ENCODE measurements at regions not wholly inside any gene's neighbourhood (a gene's known extent, or its start where the extent isn't known, plus 50 kb on each side); places are given as distances from the start of the nearest gene placed in this dataset.

DNA sequence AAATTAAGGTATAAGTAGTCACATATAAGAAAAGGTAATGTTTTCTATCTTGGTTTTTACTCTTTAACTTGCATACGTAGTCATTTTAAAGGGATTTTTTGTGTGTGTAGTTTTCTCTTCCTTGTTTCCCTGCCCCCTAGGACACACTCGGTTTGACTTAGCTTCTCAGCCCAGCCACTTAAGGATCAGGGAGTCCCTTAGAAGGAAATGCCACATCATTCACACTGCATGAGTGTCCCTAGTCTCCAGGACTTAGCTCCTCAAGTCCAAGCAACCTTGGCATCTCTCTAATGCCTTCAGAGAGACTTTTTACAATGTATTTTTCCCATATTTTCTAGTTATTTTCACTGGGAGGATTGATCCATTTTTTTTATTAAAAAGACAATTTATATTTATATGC lies 1407.7 kb downstream of the EFNB2 start (continued):
- TF ChIP-seq, protein P1, sequence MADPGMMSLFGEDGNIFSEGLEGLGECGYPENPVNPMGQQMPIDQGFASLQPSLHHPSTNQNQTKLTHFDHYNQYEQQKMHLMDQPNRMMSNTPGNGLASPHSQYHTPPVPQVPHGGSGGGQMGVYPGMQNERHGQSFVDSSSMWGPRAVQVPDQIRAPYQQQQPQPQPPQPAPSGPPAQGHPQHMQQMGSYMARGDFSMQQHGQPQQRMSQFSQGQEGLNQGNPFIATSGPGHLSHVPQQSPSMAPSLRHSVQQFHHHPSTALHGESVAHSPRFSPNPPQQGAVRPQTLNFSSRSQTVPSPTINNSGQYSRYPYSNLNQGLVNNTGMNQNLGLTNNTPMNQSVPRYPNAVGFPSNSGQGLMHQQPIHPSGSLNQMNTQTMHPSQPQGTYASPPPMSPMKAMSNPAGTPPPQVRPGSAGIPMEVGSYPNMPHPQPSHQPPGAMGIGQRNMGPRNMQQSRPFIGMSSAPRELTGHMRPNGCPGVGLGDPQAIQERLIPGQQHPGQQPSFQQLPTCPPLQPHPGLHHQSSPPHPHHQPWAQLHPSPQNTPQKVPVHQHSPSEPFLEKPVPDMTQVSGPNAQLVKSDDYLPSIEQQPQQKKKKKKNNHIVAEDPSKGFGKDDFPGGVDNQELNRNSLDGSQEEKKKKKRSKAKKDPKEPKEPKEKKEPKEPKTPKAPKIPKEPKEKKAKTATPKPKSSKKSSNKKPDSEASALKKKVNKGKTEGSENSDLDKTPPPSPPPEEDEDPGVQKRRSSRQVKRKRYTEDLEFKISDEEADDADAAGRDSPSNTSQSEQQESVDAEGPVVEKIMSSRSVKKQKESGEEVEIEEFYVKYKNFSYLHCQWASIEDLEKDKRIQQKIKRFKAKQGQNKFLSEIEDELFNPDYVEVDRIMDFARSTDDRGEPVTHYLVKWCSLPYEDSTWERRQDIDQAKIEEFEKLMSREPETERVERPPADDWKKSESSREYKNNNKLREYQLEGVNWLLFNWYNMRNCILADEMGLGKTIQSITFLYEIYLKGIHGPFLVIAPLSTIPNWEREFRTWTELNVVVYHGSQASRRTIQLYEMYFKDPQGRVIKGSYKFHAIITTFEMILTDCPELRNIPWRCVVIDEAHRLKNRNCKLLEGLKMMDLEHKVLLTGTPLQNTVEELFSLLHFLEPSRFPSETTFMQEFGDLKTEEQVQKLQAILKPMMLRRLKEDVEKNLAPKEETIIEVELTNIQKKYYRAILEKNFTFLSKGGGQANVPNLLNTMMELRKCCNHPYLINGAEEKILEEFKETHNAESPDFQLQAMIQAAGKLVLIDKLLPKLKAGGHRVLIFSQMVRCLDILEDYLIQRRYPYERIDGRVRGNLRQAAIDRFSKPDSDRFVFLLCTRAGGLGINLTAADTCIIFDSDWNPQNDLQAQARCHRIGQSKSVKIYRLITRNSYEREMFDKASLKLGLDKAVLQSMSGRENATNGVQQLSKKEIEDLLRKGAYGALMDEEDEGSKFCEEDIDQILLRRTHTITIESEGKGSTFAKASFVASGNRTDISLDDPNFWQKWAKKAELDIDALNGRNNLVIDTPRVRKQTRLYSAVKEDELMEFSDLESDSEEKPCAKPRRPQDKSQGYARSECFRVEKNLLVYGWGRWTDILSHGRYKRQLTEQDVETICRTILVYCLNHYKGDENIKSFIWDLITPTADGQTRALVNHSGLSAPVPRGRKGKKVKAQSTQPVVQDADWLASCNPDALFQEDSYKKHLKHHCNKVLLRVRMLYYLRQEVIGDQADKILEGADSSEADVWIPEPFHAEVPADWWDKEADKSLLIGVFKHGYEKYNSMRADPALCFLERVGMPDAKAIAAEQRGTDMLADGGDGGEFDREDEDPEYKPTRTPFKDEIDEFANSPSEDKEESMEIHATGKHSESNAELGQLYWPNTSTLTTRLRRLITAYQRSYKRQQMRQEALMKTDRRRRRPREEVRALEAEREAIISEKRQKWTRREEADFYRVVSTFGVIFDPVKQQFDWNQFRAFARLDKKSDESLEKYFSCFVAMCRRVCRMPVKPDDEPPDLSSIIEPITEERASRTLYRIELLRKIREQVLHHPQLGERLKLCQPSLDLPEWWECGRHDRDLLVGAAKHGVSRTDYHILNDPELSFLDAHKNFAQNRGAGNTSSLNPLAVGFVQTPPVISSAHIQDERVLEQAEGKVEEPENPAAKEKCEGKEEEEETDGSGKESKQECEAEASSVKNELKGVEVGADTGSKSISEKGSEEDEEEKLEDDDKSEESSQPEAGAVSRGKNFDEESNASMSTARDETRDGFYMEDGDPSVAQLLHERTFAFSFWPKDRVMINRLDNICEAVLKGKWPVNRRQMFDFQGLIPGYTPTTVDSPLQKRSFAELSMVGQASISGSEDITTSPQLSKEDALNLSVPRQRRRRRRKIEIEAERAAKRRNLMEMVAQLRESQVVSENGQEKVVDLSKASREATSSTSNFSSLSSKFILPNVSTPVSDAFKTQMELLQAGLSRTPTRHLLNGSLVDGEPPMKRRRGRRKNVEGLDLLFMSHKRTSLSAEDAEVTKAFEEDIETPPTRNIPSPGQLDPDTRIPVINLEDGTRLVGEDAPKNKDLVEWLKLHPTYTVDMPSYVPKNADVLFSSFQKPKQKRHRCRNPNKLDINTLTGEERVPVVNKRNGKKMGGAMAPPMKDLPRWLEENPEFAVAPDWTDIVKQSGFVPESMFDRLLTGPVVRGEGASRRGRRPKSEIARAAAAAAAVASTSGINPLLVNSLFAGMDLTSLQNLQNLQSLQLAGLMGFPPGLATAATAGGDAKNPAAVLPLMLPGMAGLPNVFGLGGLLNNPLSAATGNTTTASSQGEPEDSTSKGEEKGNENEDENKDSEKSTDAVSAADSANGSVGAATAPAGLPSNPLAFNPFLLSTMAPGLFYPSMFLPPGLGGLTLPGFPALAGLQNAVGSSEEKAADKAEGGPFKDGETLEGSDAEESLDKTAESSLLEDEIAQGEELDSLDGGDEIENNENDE (IDR thresholded peaks at IDR 0.05; ENCODE audit: insufficient replicate concordance, low read length), result no peak
- no peak for TF ChIP-seq SP1 (IDR thresholded peaks at IDR 0.05; ENCODE audit: low read depth, low read length)
